Bronchial epithelial cell (primary cell): ENCODE measurements at regions not wholly inside any gene's neighbourhood (a gene's known extent, or its start where the extent isn't known, plus 50 kb on each side); places are given as distances from the start of the nearest gene placed in this dataset.

Experiments used
- DNase-seq: peaks from one replicate; pipeline ENCODE4 v3.0.0-alpha.2; 2010; ENCODE audit warnings: low read depth
- FAIRE-seq: peaks from 2 replicates; lab custom pipeline; 2011; peaks lifted over from hg19 to GRCh38; lab: Jason Lieb, UNC
- H3K27me3 ChIP-seq: 2 replicates; pipeline ENCODE4 v1.5.1; 2011; ENCODE audit warnings: low read length; ENCODE audit not compliant: control insufficient read depth, insufficient read depth
- H3K36me3 ChIP-seq: 2 replicates; pipeline ENCODE4 v1.5.1; 2011; ENCODE audit warnings: low read length; ENCODE audit not compliant: control insufficient read depth, insufficient read depth
- H3K4me3 ChIP-seq: 2 replicates; pipeline ENCODE4 v1.5.1; 2011; ENCODE audit warnings: mild to moderate bottlenecking, low read depth, low read length, control low read depth
- CTCF ChIP-seq: IDR thresholded peaks from 2 replicates; pipeline ENCODE4 v1.5.1; 2011; ENCODE audit warnings: mild to moderate bottlenecking, moderate library complexity, low read length, control low read depth, inconsistent platforms; ENCODE audit not compliant: insufficient read depth, severe bottlenecking

- Histone ChIP-seq H3K36me3 (no peaks in the 10 kb centered on the region), H3K27me3 (peaks cover under 1% of the 10 kb centered on the region), H3K4me3 (no peak overlapping the region)
- FAIRE-seq (no peak), DNase-seq (peak; percentile 53)
- TF ChIP-seq CTCF = no peak
Observed at GRCh38 chr14:59087711-59088110, 100.8 kb upstream of the DAAM1 start.

- H3K4me3 ChIP-seq = no peak overlapping the region
- TF ChIP-seq CTCF = no peak
- no peak for FAIRE-seq
- H3K36me3 ChIP-seq = no peaks in the 10 kb centered on the region
- DNase-seq = no peak
- peaks cover 2% of the 10 kb centered on the region for H3K27me3 ChIP-seq
Observed at GRCh38 chr14:59090572-59090971, 97.9 kb upstream of the DAAM1 start.

- Histone ChIP-seq H3K27me3 (peaks cover 2% of the 10 kb centered on the region), H3K36me3 (no peaks in the 10 kb centered on the region), H3K4me3 (no peak overlapping the region)
- no peak for TF ChIP-seq CTCF
- FAIRE-seq (no peak), DNase-seq (no peak)
Observed at GRCh38 chr14:59091404-59091803, 97.1 kb upstream of the DAAM1 start.

GRCh38 chr14:59091976-59092375 is 96.5 kb upstream of the DAAM1 start:
- no peak for DNase-seq
- no peak for TF ChIP-seq CTCF
- no peaks in the 10 kb centered on the region for H3K36me3 ChIP-seq
- FAIRE-seq = no peak
- H3K4me3 ChIP-seq = no peak overlapping the region
- peaks cover 2% of the 10 kb centered on the region for H3K27me3 ChIP-seq

GRCh38 chr14:59093902-59094301 is 94.6 kb upstream of the DAAM1 start:
- FAIRE-seq (no peak), DNase-seq (no peak)
- no peaks in the 10 kb centered on the region for H3K36me3 ChIP-seq
- no peak for TF ChIP-seq CTCF
- peaks cover 2% of the 10 kb centered on the region for H3K27me3 ChIP-seq
- no peak overlapping the region for H3K4me3 ChIP-seq

GRCh38 chr14:59096303-59096702 is 92.2 kb upstream of the DAAM1 start:
- no peak for DNase-seq
- FAIRE-seq = no peak
- no peak for TF ChIP-seq CTCF

More at GRCh38 chr14:59096303-59096702, 92.2 kb upstream of the DAAM1 start:
- peaks cover 2% of the 10 kb centered on the region for H3K27me3 ChIP-seq
- H3K4me3 ChIP-seq = no peak overlapping the region
- no peaks in the 10 kb centered on the region for H3K36me3 ChIP-seq
